HepG2 (cell line): ENCODE measurements at regions not wholly inside any gene's neighbourhood (a gene's known extent, or its start where the extent isn't known, plus 50 kb on each side); places are given as distances from the start of the nearest gene placed in this dataset.

Experiments used
- ATAC-seq: fragments of 200-7000 bp; cut with Tn5 transposase; 3 replicates; pipeline ENCODE4 v1.9.1; 2020; ENCODE audit warnings: mild to moderate bottlenecking, moderate library complexity
- BruUV-seq: library from RNA; stranded (reverse); fragments of 400-500 nt; replicated peaks from 2 replicates; lab custom pipeline; 2021; lab: Mats Ljungman, UMichigan
- CTCF ChIA-PET: fragments of 300-600 bp; formaldehyde crosslinking; extraction: SDS; loops from one replicate; lab custom pipeline; 2021; ENCODE audit warnings: low total read pairs, inconsistent platforms, low intra/inter-chr PET ratio; lab: Yijun Ruan, JAX
- POLR2A ChIA-PET: fragments of 350-600 bp; sonication (Branson Sonifier 250); formaldehyde crosslinking; loops from one replicate; lab custom pipeline; 2020; ENCODE audit warnings: antibody characterized with exemption, inconsistent platforms; lab: Yijun Ruan, JAX
- DNase-seq: peaks from one replicate; pipeline ENCODE4 v3.0.0-alpha.2; 2015; ENCODE audit warnings: low spot score
- FAIRE-seq: peaks from 3 replicates; lab custom pipeline; 2011; peaks lifted over from hg19 to GRCh38; lab: Jason Lieb, UNC
- H2AFZ ChIP-seq: one replicate; pipeline ENCODE4 v1.6.1; 2011; ENCODE audit warnings: low read length, inconsistent platforms
- H3K27ac ChIP-seq: fragments of 300-600 bp; 3 replicates; pipeline ENCODE4 v1.8.0; 2011; ENCODE audit warnings: mixed run types, mild to moderate bottlenecking, mixed read lengths, low read length, inconsistent platforms; ENCODE audit not compliant: insufficient read depth; ENCODE audit errors: extremely low read length
- H3K27me3 ChIP-seq, 2 experiments: fragments of 200-600 bp in 1 of 2; 2 replicates in 1 of 2; 3 replicates in 1 of 2; pipeline versions ENCODE4 v1.6.0 to v1.8.0; 2011; ENCODE audit warnings: low read length in 2 of 2, mild to moderate bottlenecking in 2 of 2, moderate library complexity in 2 of 2, inconsistent platforms in 1 of 2; ENCODE audit not compliant: insufficient read depth in 2 of 2, control insufficient read depth in 1 of 2
- H3K36me3 ChIP-seq, 2 experiments: fragments of 200-600 bp in 1 of 2; replicated peaks in 1 of 2; 2 replicates in 1 of 2; 3 replicates in 1 of 2; pipeline versions ENCODE4 v1.5.1 to v1.8.0; 2011; ENCODE audit warnings: low read length in 2 of 2, inconsistent platforms in 1 of 2; ENCODE audit not compliant: insufficient read depth in 2 of 2, control insufficient read depth in 1 of 2
- H3K4me1 ChIP-seq: 2 replicates; pipeline ENCODE4 v1.5.1; 2012; ENCODE audit warnings: low read length, inconsistent platforms; ENCODE audit not compliant: insufficient read depth
- H3K4me2 ChIP-seq: 2 replicates; pipeline ENCODE4 v1.6.0; 2011; ENCODE audit warnings: low read depth, low read length, inconsistent platforms
- H3K4me3 ChIP-seq, 3 experiments: fragments of 200-600 bp in 1 of 3; sonication (generic), shearing (Covaris generic) in 1 of 3; replicated peaks in 1 of 3; 2 replicates each; pipeline ENCODE4 v1.5.1; 2011 to 2016; ENCODE audit warnings: low read length in 3 of 3, inconsistent platforms in 2 of 3, low read depth in 2 of 3, mild to moderate bottlenecking in 2 of 3, control low read depth in 1 of 3, mixed read lengths in 1 of 3; ENCODE audit not compliant: insufficient read depth in 1 of 3
- H3K79me2 ChIP-seq: one replicate; pipeline ENCODE4 v1.6.1; 2011; ENCODE audit warnings: low read length, inconsistent platforms; ENCODE audit not compliant: insufficient read depth
- H3K9ac ChIP-seq: 2 replicates; pipeline ENCODE4 v1.6.0; 2011; ENCODE audit warnings: mild to moderate bottlenecking, low read depth, low read length, inconsistent platforms; ENCODE audit not compliant: insufficient read depth
- H3K9me3 ChIP-seq: 2 replicates; pipeline ENCODE4 v1.5.1; 2012; ENCODE audit warnings: mild to moderate bottlenecking, low read length
- H4K20me1 ChIP-seq: 2 replicates; pipeline ENCODE4 v1.6.0; 2011; ENCODE audit warnings: inconsistent platforms, mild to moderate bottlenecking, low read length, moderate library complexity; ENCODE audit not compliant: insufficient read depth
- ATF1 ChIP-seq: IDR thresholded peaks from 2 replicates; pipeline ENCODE4 v1.6.1; 2016; ENCODE audit warnings: mild to moderate bottlenecking, control low read depth
- ATM ChIP-seq: fragments of 450-650 bp; IDR thresholded peaks from 2 replicates; pipeline ENCODE4 v1.7.1; 2017; ENCODE audit warnings: mild to moderate bottlenecking, borderline replicate concordance
- CEBPZ ChIP-seq: IDR thresholded peaks from 2 replicates; pipeline ENCODE4 v1.6.1; 2012; ENCODE audit warnings: low read length, improper control_type of control experiment
- GFI1 ChIP-seq: sonication (generic); formaldehyde crosslinking; IDR thresholded peaks from 2 replicates; pipeline ENCODE4 v1.5.0; 2020; ENCODE audit warnings: missing genetic modification reagents, mild to moderate bottlenecking, borderline replicate concordance
- HDAC6 ChIP-seq: fragments of 200-600 bp; sonication (generic); IDR thresholded peaks from 2 replicates; pipeline ENCODE4 v1.7.0; 2017; ENCODE audit warnings: mild to moderate bottlenecking, antibody characterized with exemption, low read length, low read depth
- MIER3 ChIP-seq: IDR thresholded peaks from 2 replicates; pipeline ENCODE4 v1.6.1; 2016; ENCODE audit warnings: missing compliant biosample characterization, borderline replicate concordance
- MZF1 ChIP-seq: sonication (generic); formaldehyde crosslinking; IDR thresholded peaks from 2 replicates; pipeline ENCODE4 v1.8.1; 2023; ENCODE audit warnings: mild to moderate bottlenecking, missing genetic modification reagents, borderline replicate concordance
- NONO ChIP-seq, 2 experiments: fragments of 450-650 bp in 1 of 2; sonication (generic) in 1 of 2; formaldehyde crosslinking in 1 of 2; IDR thresholded peaks in 1 of 2; conservative IDR thresholded peaks in 1 of 2; 2 replicates each; pipeline versions ENCODE4 v1.6.1 to v1.8.0; 2017 to 2022; ENCODE audit warnings: mild to moderate bottlenecking in 1 of 2, missing genetic modification reagents in 1 of 2, moderate library complexity in 1 of 2
- RELA ChIP-seq: sonication (generic); formaldehyde crosslinking; IDR thresholded peaks from 2 replicates; pipeline ENCODE4 v1.4.0; 2020; ENCODE audit warnings: missing genetic modification reagents
- SOX5 ChIP-seq: IDR thresholded peaks from 2 replicates; pipeline ENCODE4 v1.6.1; 2016; ENCODE audit warnings: borderline replicate concordance
- SSRP1 ChIP-seq: IDR thresholded peaks from 2 replicates; pipeline ENCODE4 v1.6.1; 2016; ENCODE audit warnings: control low read depth
- UBTF ChIP-seq: sonication (generic); formaldehyde crosslinking; IDR thresholded peaks from 2 replicates; pipeline ENCODE4 v1.4.0; 2020; ENCODE audit warnings: mild to moderate bottlenecking, missing genetic modification reagents
- ZIK1 ChIP-seq: sonication (generic); formaldehyde crosslinking; IDR thresholded peaks from 2 replicates; pipeline ENCODE4 v1.5.0; 2020; ENCODE audit warnings: mild to moderate bottlenecking, low read depth, missing genetic modification reagents, borderline replicate concordance
- ZNF124 ChIP-seq: sonication (generic); formaldehyde crosslinking; IDR thresholded peaks from 2 replicates; pipeline ENCODE4 v1.4.0; 2020; ENCODE audit warnings: missing genetic modification reagents
- ZNF609 ChIP-seq: sonication (generic); formaldehyde crosslinking; IDR thresholded peaks from 2 replicates; pipeline ENCODE4 v1.4.0; 2020; ENCODE audit warnings: mild to moderate bottlenecking, missing genetic modification reagents, borderline replicate concordance
- ZNF790 ChIP-seq: sonication (generic); formaldehyde crosslinking; IDR thresholded peaks from 2 replicates; pipeline ENCODE4 v1.8.0; 2022; ENCODE audit warnings: missing genetic modification reagents, mild to moderate bottlenecking, borderline replicate concordance
- WGBS: methylation state at CpG from one replicate; pipeline ENCODE4 v1.1.6; 2017; ENCODE audit warnings: low lambda C conversion rate; 5-methylcytosine and 5-hydroxymethylcytosine counted together
- in situ Hi-C: cut with HindIII; loops from 2 replicates; pipeline ENCODE4 v1.10.0; 2017; ENCODE audit warnings: low pct_unique_long_range_greater_than_20kb; ENCODE audit not compliant: extremely low pct_ligation_motif_present
- intact Hi-C: fragments of 100-400 bp; cut with micrococcal nuclease; formaldehyde crosslinking; loops from one replicate; pipeline ENCODE4 v1.10.0; 2022; ENCODE audit not compliant: unreplicated experiment

GRCh38 chr5:77568082-77568481, 70.4 kb downstream of the OTP start:
- WGBS, result 0% methylated on average over 2 of the region's 2 CpGs
- Histone ChIP-seq H3K9me3 (no peaks in the 10 kb centered on the region), H3K36me3 (no peaks in the 10 kb centered on the region), H3K27ac (no peak overlapping the region), H2AFZ (no peak overlapping the region), H3K4me2 (no peak overlapping the region), H3K27me3 (no peaks in the 10 kb centered on the region; a peak in 1 of 5 replicates), H3K79me2 (no peaks in the 10 kb centered on the region), H3K4me1 (no peaks in the 10 kb centered on the region), H3K9ac (no peak overlapping the region), H3K4me3 (no peak overlapping the region), H4K20me1 (no peaks in the 10 kb centered on the region)
- DNase-seq (no peak), FAIRE-seq (no peak), ATAC-seq (no peak)
- ChIA-PET POLR2A (no interaction called here), CTCF (no interaction called here)
- in situ Hi-C loops (loop anchor here (25.0 kb wide), 1 partner anchor 419 kb away; no protein-coding TSS in a partner anchor), intact Hi-C loops (no loop called here)
- no TSS peak for BruUV-seq
- TF ChIP-seq NONO (IDR thresholded peaks at IDR 0.05) (no peak), NONO (CRISPR knock-in tag; conservative IDR thresholded peaks at IDR 0.05) (no peak), ZNF609 (CRISPR knock-in tag) (no peak), MIER3 (no peak), ZIK1 (CRISPR knock-in tag) (no peak), SSRP1 (CRISPR knock-in tag) (no peak), UBTF (CRISPR knock-in tag) (no peak), CEBPZ (no peak), SOX5 (CRISPR knock-in tag) (no peak), HDAC6 (no peak), RELA (CRISPR knock-in tag) (no peak), ATF1 (CRISPR knock-in tag) (no peak), ZNF790 (CRISPR knock-in tag) (no peak), ZNF124 (CRISPR knock-in tag) (no peak), MZF1 (no peak), ATM (no peak), GFI1 (CRISPR knock-in tag) (no peak)
